Prostate gland (tissue), 2 donors: ENCODE measurements at regions not wholly inside any gene's neighbourhood (a gene's known extent, or its start where the extent isn't known, plus 50 kb on each side); places are given as distances from the start of the nearest gene placed in this dataset.
A peak's percentile ranks its signal among the peaks of the same experiment; 100 is the strongest.

Experiments used
- DNase-seq: peaks from one replicate; pipeline ENCODE4 v3.0.0-alpha.2; 2019; ENCODE audit warnings: low spot score
- H3K27ac ChIP-seq, 2 donors: fragments of 200-600 bp; sonication (generic); 2 replicates each; pipeline ENCODE4 v1.5.1; 2017 to 2019
- H3K27me3 ChIP-seq: fragments of 200-600 bp; sonication (generic); replicated peaks from 2 replicates; pipeline ENCODE4 v1.5.1; 2019; ENCODE audit not compliant: insufficient read depth
- H3K36me3 ChIP-seq, 2 donors: fragments of 200-600 bp; sonication (generic); 1 replicate in 1 of 2; 2 replicates in 1 of 2; pipeline versions ENCODE4 v1.5.1 to v1.8.1; 2017 to 2019
- H3K4me1 ChIP-seq: fragments of 200-600 bp; sonication (generic); replicated peaks from 2 replicates; pipeline ENCODE4 v1.5.1; 2019
- H3K4me3 ChIP-seq, 2 donors: fragments of 200-600 bp; sonication (generic); 2 replicates each; pipeline ENCODE4 v1.5.1; 2017 to 2019
- H3K9me3 ChIP-seq: fragments of 200-600 bp; sonication (generic); 2 replicates; pipeline ENCODE4 v1.5.1; 2017
- POLR2A ChIP-seq: fragments of 450-650 bp; IDR thresholded peaks from one replicate; pipeline ENCODE4 v1.6.1; 2016; ENCODE audit warnings: antibody characterized with exemption, mild to moderate bottlenecking
- POLR2AphosphoS5 ChIP-seq: sonication (generic); formaldehyde crosslinking; IDR thresholded peaks from one replicate; pipeline ENCODE4 v1.6.1; 2017; ENCODE audit warnings: antibody characterized with exemption
- WGBS: methylation state at CpG from one replicate; pipeline ENCODE4 v1.1.5; 2018; 5-methylcytosine and 5-hydroxymethylcytosine counted together
- intact Hi-C: fragments of 100-400 bp; cut with DNase I; formaldehyde crosslinking; loops from one replicate; pipeline ENCODE4 v1.14.2; 2022
- TF ChIP-seq, protein P1 (sequence below), 4 experiments: fragments of 200-600 bp in 2 of 4; fragments of 450-650 bp in 2 of 4; sonication (generic) in 2 of 4; IDR thresholded peaks; 1 replicate in 3 of 4; 2 replicates in 1 of 4; pipeline ENCODE4 v1.5.1; 2016 to 2019; ENCODE audit warnings: antibody characterized with exemption in 4 of 4, mild to moderate bottlenecking in 2 of 4, moderate library complexity in 2 of 4

DNA sequence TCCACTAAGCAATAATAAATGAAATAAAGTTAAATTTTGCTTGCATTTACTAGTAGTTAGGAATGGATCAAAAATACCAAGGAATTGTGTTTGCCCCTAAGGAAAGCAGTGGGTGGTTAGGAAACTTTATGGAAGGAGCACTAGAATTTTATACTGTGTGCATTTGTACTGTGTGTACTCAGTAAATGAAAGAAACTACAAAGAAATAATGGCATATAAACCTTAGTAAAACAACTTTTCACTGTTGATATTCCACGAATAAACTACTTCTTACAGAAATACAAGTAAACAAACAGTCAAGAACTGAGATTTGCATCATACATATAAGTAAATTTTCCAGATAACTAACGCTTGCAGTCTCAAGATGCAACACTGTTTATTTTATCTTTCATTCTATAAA is 103.7 kb upstream of the PARP8 start:
- no peak for DNase-seq
- H3K36me3 ChIP-seq, result no peaks in the 10 kb centered on the region
- H3K4me1 ChIP-seq, result no peaks in the 10 kb centered on the region
- no peaks in the 10 kb centered on the region for H3K9me3 ChIP-seq
- H3K4me3 ChIP-seq, result no peak overlapping the region
- TF ChIP-seq, protein P1, sequence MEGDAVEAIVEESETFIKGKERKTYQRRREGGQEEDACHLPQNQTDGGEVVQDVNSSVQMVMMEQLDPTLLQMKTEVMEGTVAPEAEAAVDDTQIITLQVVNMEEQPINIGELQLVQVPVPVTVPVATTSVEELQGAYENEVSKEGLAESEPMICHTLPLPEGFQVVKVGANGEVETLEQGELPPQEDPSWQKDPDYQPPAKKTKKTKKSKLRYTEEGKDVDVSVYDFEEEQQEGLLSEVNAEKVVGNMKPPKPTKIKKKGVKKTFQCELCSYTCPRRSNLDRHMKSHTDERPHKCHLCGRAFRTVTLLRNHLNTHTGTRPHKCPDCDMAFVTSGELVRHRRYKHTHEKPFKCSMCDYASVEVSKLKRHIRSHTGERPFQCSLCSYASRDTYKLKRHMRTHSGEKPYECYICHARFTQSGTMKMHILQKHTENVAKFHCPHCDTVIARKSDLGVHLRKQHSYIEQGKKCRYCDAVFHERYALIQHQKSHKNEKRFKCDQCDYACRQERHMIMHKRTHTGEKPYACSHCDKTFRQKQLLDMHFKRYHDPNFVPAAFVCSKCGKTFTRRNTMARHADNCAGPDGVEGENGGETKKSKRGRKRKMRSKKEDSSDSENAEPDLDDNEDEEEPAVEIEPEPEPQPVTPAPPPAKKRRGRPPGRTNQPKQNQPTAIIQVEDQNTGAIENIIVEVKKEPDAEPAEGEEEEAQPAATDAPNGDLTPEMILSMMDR (IDR thresholded peaks at IDR 0.05), result no peak
- peak; percentile 19 for TF ChIP-seq POLR2AphosphoS5
- no peak overlapping the region for H3K27ac ChIP-seq
- 24% methylated on average over 2 of the region's 2 CpGs for WGBS
- H3K27me3 ChIP-seq, result no peaks in the 10 kb centered on the region
- intact Hi-C loops, result no loop called here

DNA sequence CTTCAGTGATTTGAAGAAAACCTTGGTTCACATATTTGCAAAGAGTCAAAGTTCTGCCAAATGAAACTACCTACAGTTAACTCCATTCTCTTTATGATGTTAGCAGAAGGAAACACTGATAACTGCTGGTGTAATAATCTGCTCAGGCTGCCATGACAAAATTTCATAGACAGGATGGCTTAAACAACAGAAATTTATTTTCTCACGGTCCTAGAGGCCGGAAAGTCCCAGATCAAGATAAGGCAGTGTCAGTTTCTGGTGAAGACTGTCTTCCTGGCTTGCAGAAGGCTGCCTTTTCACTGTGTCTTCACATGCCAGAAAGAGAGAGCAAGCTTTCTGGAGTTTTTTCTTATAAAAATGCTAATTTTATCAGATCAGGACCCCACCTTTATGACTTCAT is 102.4 kb upstream of the PARP8 start:
- no peaks in the 10 kb centered on the region for H3K27me3 ChIP-seq
- H3K4me1 ChIP-seq, result no peaks in the 10 kb centered on the region
- no peak for DNase-seq
- H3K27ac ChIP-seq, result no peak overlapping the region
- H3K36me3 ChIP-seq, result no peaks in the 10 kb centered on the region
- 4% methylated on average over 2 of the region's 2 CpGs for WGBS
- no peak overlapping the region for H3K4me3 ChIP-seq
- TF ChIP-seq, protein P1 (IDR thresholded peaks at IDR 0.05), result no peak
- TF ChIP-seq POLR2A (no peak), POLR2AphosphoS5 (no peak)
- no peaks in the 10 kb centered on the region for H3K9me3 ChIP-seq
- intact Hi-C loops, result no loop called here

DNA sequence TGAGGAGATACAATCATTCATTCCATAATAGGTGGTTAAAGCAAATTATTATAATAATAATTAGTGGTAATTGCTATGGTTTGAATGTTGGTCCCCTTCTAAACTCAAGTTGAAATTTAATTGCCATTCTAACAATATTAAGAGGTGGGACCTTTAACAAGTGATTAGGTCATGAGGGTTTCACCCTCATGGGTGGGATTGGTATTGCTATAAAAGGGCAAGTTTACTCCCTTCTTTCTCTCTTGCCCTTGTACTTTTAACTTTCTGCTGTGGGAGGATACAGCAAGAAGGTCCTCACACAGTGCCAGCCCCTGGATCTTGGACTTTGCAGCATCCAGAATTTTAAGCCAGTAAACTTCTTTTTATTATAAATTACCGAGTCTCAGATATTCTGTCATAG is 101.9 kb upstream of the PARP8 start:
- H3K36me3 ChIP-seq, result no peaks in the 10 kb centered on the region
- H3K9me3 ChIP-seq, result no peaks in the 10 kb centered on the region
- H3K27me3 ChIP-seq, result no peaks in the 10 kb centered on the region
- intact Hi-C loops, result no loop called here
- 85% methylated on average over 1 of the region's 1 CpG for WGBS
- TF ChIP-seq POLR2AphosphoS5 (no peak), POLR2A (no peak)
- TF ChIP-seq, protein P1 (IDR thresholded peaks at IDR 0.05), result no peak
- H3K27ac ChIP-seq, result no peak overlapping the region
- H3K4me3 ChIP-seq, result no peak overlapping the region
- DNase-seq, result no peak
- H3K4me1 ChIP-seq, result no peaks in the 10 kb centered on the region

DNA sequence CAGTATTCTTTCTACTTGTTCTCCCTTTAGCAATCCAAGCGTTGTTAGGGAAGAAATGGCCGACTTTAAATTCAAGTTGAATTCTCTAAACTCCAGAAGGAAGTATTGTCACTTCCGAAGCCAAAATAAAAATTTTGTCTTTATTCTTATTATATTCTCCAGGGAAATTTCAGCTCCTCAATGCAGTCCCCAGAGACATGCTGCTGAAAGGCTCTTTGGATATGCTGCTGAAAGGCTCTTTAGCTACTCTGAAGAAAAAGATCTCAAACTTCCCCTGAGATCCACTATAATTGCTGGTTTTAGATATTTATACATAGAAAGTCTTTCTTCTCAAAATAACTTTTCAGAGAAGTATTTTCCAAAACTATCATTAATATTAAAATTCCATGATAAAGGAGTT is 92.3 kb upstream of the PARP8 start:
- intact Hi-C loops, result no loop called here
- H3K27ac ChIP-seq, result no peak overlapping the region
- no peaks in the 10 kb centered on the region for H3K36me3 ChIP-seq
- H3K4me3 ChIP-seq, result no peak overlapping the region
- H3K4me1 ChIP-seq, result no peaks in the 10 kb centered on the region
- DNase-seq, result no peak
- no peaks in the 10 kb centered on the region for H3K9me3 ChIP-seq
- 57% methylated on average over 3 of the region's 3 CpGs for WGBS
- TF ChIP-seq, protein P1 (IDR thresholded peaks at IDR 0.05), result no peak
- no peak for TF ChIP-seq POLR2A
- TF ChIP-seq POLR2AphosphoS5, result no peak
- no peaks in the 10 kb centered on the region for H3K27me3 ChIP-seq

DNA sequence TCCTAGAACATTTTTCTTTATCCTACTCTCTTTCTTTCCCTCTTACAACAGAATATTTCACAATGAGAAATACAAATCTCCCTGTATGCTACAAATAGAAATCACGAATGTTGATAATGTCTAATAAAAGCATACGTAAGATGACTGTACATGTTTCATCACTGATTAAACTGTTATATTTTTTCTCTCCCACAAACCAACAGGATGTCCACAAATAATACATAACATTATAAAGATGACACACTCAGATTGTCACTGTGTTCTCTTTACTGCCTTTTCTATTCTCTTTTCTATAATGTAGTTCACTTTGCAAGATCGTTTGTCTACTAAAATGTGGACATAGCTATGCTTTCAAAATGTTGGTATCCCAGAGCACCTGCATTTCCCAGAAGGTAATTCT is 90.7 kb upstream of the PARP8 start:
- Histone ChIP-seq H3K4me1 (no peaks in the 10 kb centered on the region), H3K36me3 (no peaks in the 10 kb centered on the region), H3K27me3 (no peaks in the 10 kb centered on the region), H3K4me3 (no peak overlapping the region), H3K9me3 (no peaks in the 10 kb centered on the region), H3K27ac (no peak overlapping the region)
- no peak for DNase-seq
- intact Hi-C loops, result no loop called here
- WGBS, result 43% methylated on average over 3 of the region's 3 CpGs
- TF ChIP-seq, protein P1 (IDR thresholded peaks at IDR 0.05), result no peak
- TF ChIP-seq POLR2AphosphoS5 (no peak), POLR2A (no peak)
